DOHH2 (cell line): ENCODE measurements at regions not wholly inside any gene's neighbourhood (a gene's known extent, or its start where the extent isn't known, plus 50 kb on each side); places are given as distances from the start of the nearest gene placed in this dataset.

Experiments used
- CTCF ChIP-seq: fragments of 200-600 bp; sonication (generic); IDR thresholded peaks from one replicate; pipeline ENCODE4 v1.5.1; 2014; ENCODE audit warnings: antibody characterized with exemption, mild to moderate bottlenecking, low read depth, low read length; ENCODE audit not compliant: poor library complexity, severe bottlenecking
- EZH2phosphoT487 ChIP-seq: fragments of 200-600 bp; sonication (generic); IDR thresholded peaks from 2 replicates; pipeline ENCODE4 v1.6.1; 2017; ENCODE audit warnings: borderline replicate concordance, mild to moderate bottlenecking, antibody characterized with exemption, low read length, moderate library complexity, mixed read lengths

- TF ChIP-seq CTCF, result no peak
- TF ChIP-seq EZH2phosphoT487, result no peak
Observed at GRCh38 chr5:63727583-63727982, 234.7 kb downstream of the HTR1A start.
